Dendritic cell treated with granulocyte-macrophage colony-stimulating factor and Interleukin-4, amounts not matched to agents 40 ng/mL and 50 ng/mL, for 4 days (primary cell): ENCODE measurements at regions not wholly inside any gene's neighbourhood (a gene's known extent, or its start where the extent isn't known, plus 50 kb on each side); places are given as distances from the start of the nearest gene placed in this dataset.

Experiments used
- H3K27ac Mint-ChIP-seq: one replicate; pipeline ENCODE4 v1.8.0; 2022; ENCODE audit warnings: mild to moderate bottlenecking, mixed read lengths
- H3K27me3 Mint-ChIP-seq: one replicate; pipeline ENCODE4 v1.8.0; 2022; ENCODE audit warnings: mild to moderate bottlenecking, mixed read lengths
- H3K36me3 Mint-ChIP-seq: one replicate; pipeline ENCODE4 v1.8.0; 2022; ENCODE audit warnings: low read depth, mixed read lengths
- H3K4me1 Mint-ChIP-seq: one replicate; pipeline ENCODE4 v1.8.0; 2022; ENCODE audit warnings: low read depth, mixed read lengths
- H3K4me3 Mint-ChIP-seq: one replicate; pipeline ENCODE4 v1.8.0; 2022; ENCODE audit warnings: mild to moderate bottlenecking, moderate library complexity, mixed read lengths
- H3K9me3 Mint-ChIP-seq: one replicate; pipeline ENCODE4 v1.8.0; 2022; ENCODE audit warnings: mixed read lengths
- intact Hi-C: fragments of 100-400 bp; cut with micrococcal nuclease; formaldehyde crosslinking; loops from one replicate; pipeline ENCODE4 v1.15.0; 2022

- H3K27ac Mint-ChIP-seq, result no peak overlapping the region
- H3K4me3 Mint-ChIP-seq, result no peak overlapping the region
- peaks cover 20% of the 10 kb centered on the region for H3K4me1 Mint-ChIP-seq
- no peaks in the 10 kb centered on the region for H3K36me3 Mint-ChIP-seq
- peaks cover 17% of the 10 kb centered on the region for H3K9me3 Mint-ChIP-seq
- peaks cover 4% of the 10 kb centered on the region for H3K27me3 Mint-ChIP-seq
- intact Hi-C loops, result no loop called here
Measured at GRCh38 chr2:200172521-200172920, 134.0 kb upstream of the SPATS2L start.

- Mint-ChIP-seq H3K4me1 (peaks cover 20% of the 10 kb centered on the region), H3K27ac (no peak overlapping the region), H3K4me3 (no peak overlapping the region), H3K36me3 (no peaks in the 10 kb centered on the region), H3K27me3 (peaks cover 5% of the 10 kb centered on the region), H3K9me3 (peaks cover 17% of the 10 kb centered on the region)
- intact Hi-C loops, result no loop called here
Measured at GRCh38 chr2:200172944-200173581, 133.4 kb upstream of the SPATS2L start.

- Mint-ChIP-seq H3K4me3 (no peak overlapping the region), H3K27ac (no peak overlapping the region), H3K27me3 (peaks cover 9% of the 10 kb centered on the region), H3K36me3 (no peaks in the 10 kb centered on the region), H3K4me1 (peaks cover 23% of the 10 kb centered on the region), H3K9me3 (peaks cover 17% of the 10 kb centered on the region)
- intact Hi-C loops, result no loop called here
Measured at GRCh38 chr2:200173691-200174090, 132.8 kb upstream of the SPATS2L start.

GRCh38 chr2:200174433-200175216 is 131.9 kb upstream of the SPATS2L start:
- Mint-ChIP-seq H3K27ac (no peak overlapping the region), H3K9me3 (peaks cover 17% of the 10 kb centered on the region), H3K36me3 (no peaks in the 10 kb centered on the region), H3K4me3 (no peak overlapping the region), H3K4me1 (peaks cover 25% of the 10 kb centered on the region), H3K27me3 (peaks cover 11% of the 10 kb centered on the region)
- intact Hi-C loops, result no loop called here

GRCh38 chr2:200177971-200178911 is 128.3 kb upstream of the SPATS2L start:
- H3K36me3 Mint-ChIP-seq, result no peaks in the 10 kb centered on the region

GRCh38 chr2:200179151-200179550 is 127.3 kb upstream of the SPATS2L start:
- Mint-ChIP-seq H3K27me3 (peaks cover 20% of the 10 kb centered on the region), H3K36me3 (no peaks in the 10 kb centered on the region), H3K9me3 (no peaks in the 10 kb centered on the region), H3K4me3 (no peak overlapping the region), H3K27ac (no peak overlapping the region), H3K4me1 (peaks cover 36% of the 10 kb centered on the region)
- intact Hi-C loops, result no loop called here

More at GRCh38 chr2:200177971-200178911, 128.3 kb upstream of the SPATS2L start:
- Mint-ChIP-seq H3K27me3 (peaks cover 20% of the 10 kb centered on the region), H3K4me3 (no peak overlapping the region), H3K4me1 (peaks cover 36% of the 10 kb centered on the region), H3K9me3 (no peaks in the 10 kb centered on the region), H3K27ac (peak overlapping the region; percentile 18)
- intact Hi-C loops, result no loop called here

GRCh38 chr2:200180943-200181342 is 125.5 kb upstream of the SPATS2L start:
- Mint-ChIP-seq H3K4me1 (peaks cover 36% of the 10 kb centered on the region), H3K36me3 (no peaks in the 10 kb centered on the region), H3K4me3 (no peak overlapping the region), H3K27ac (no peak overlapping the region), H3K27me3 (peaks cover 34% of the 10 kb centered on the region), H3K9me3 (no peaks in the 10 kb centered on the region)
- intact Hi-C loops, result no loop called here

- intact Hi-C loops, result no loop called here
- Mint-ChIP-seq H3K27me3 (peaks cover 34% of the 10 kb centered on the region), H3K27ac (no peak overlapping the region)
Measured at GRCh38 chr2:200181755-200182154, 124.7 kb upstream of the SPATS2L start.

GRCh38 chr2:200184748-200185627 is 121.5 kb upstream of the SPATS2L start:
- Mint-ChIP-seq H3K9me3 (no peaks in the 10 kb centered on the region), H3K36me3 (no peaks in the 10 kb centered on the region), H3K4me3 (no peak overlapping the region), H3K27ac (no peak overlapping the region), H3K27me3 (peaks cover 27% of the 10 kb centered on the region), H3K4me1 (peaks cover 15% of the 10 kb centered on the region)
- intact Hi-C loops, result no loop called here

More at GRCh38 chr2:200181755-200182154, 124.7 kb upstream of the SPATS2L start:
- Mint-ChIP-seq H3K36me3 (no peaks in the 10 kb centered on the region), H3K4me1 (peaks cover 35% of the 10 kb centered on the region), H3K4me3 (no peak overlapping the region), H3K9me3 (no peaks in the 10 kb centered on the region)

- Mint-ChIP-seq H3K27me3 (peaks cover 22% of the 10 kb centered on the region), H3K36me3 (no peaks in the 10 kb centered on the region), H3K27ac (no peak overlapping the region), H3K4me3 (no peak overlapping the region), H3K4me1 (peaks cover 15% of the 10 kb centered on the region), H3K9me3 (no peaks in the 10 kb centered on the region)
- intact Hi-C loops, result no loop called here
Measured at GRCh38 chr2:200185628-200186000, 120.9 kb upstream of the SPATS2L start.

- no peak overlapping the region for H3K27ac Mint-ChIP-seq
Measured at GRCh38 chr2:200186002-200186401, 120.5 kb upstream of the SPATS2L start.

GRCh38 chr2:200188876-200189275 is 117.6 kb upstream of the SPATS2L start:
- intact Hi-C loops, result no loop called here
- Mint-ChIP-seq H3K27me3 (peaks cover 22% of the 10 kb centered on the region), H3K27ac (no peak overlapping the region), H3K4me1 (no peaks in the 10 kb centered on the region), H3K36me3 (no peaks in the 10 kb centered on the region), H3K9me3 (no peaks in the 10 kb centered on the region), H3K4me3 (no peak overlapping the region)

More at GRCh38 chr2:200186002-200186401, 120.5 kb upstream of the SPATS2L start:
- H3K36me3 Mint-ChIP-seq, result no peaks in the 10 kb centered on the region
- peaks cover 20% of the 10 kb centered on the region for H3K27me3 Mint-ChIP-seq
- H3K4me1 Mint-ChIP-seq, result peaks cover 12% of the 10 kb centered on the region
- no peaks in the 10 kb centered on the region for H3K9me3 Mint-ChIP-seq
- intact Hi-C loops, result no loop called here
- H3K4me3 Mint-ChIP-seq, result no peak overlapping the region

GRCh38 chr2:200189964-200190363 is 116.5 kb upstream of the SPATS2L start:
- no peaks in the 10 kb centered on the region for H3K36me3 Mint-ChIP-seq
- no peak overlapping the region for H3K27ac Mint-ChIP-seq
- no peak overlapping the region for H3K4me3 Mint-ChIP-seq
- H3K4me1 Mint-ChIP-seq, result peaks cover 2% of the 10 kb centered on the region
- H3K27me3 Mint-ChIP-seq, result peaks cover 17% of the 10 kb centered on the region
- intact Hi-C loops, result no loop called here
- no peaks in the 10 kb centered on the region for H3K9me3 Mint-ChIP-seq
